Neural progenitor cell (in vitro differentiated cells): ENCODE measurements at regions not wholly inside any gene's neighbourhood (a gene's known extent, or its start where the extent isn't known, plus 50 kb on each side); places are given as distances from the start of the nearest gene placed in this dataset.

Experiments
- DNase-seq: peaks from one replicate; pipeline ENCODE4 v3.0.0-alpha.2; 2016; ENCODE audit warnings: low spot score
- H2AFZ ChIP-seq: fragments of 200-600 bp; sonication (generic); replicated peaks from 2 replicates; pipeline ENCODE4 v1.6.1; 2016; ENCODE audit warnings: antibody characterized with exemption
- H3F3A ChIP-seq: fragments of 200-600 bp; sonication (generic); 2 replicates; pipeline ENCODE4 v1.6.1; 2016; ENCODE audit warnings: antibody characterized with exemption, low read depth
- H3K27ac ChIP-seq: fragments of 200-600 bp; sonication (generic); 2 replicates; pipeline ENCODE4 v1.5.1; 2016; ENCODE audit warnings: mild to moderate bottlenecking
- H3K27me3 ChIP-seq: fragments of 200-600 bp; sonication (generic); 2 replicates; pipeline ENCODE4 v1.6.1; 2016; ENCODE audit warnings: mild to moderate bottlenecking, moderate library complexity
- H3K36me3 ChIP-seq: fragments of 200-600 bp; sonication (generic); 2 replicates; pipeline ENCODE4 v1.5.1; 2016
- H3K4me1 ChIP-seq: fragments of 200-600 bp; sonication (generic); 2 replicates; pipeline ENCODE4 v1.6.1; 2016; ENCODE audit warnings: mixed run types
- H3K4me2 ChIP-seq: fragments of 200-600 bp; sonication (generic); 2 replicates; pipeline ENCODE4 v1.6.1; 2016
- H3K4me3 ChIP-seq: fragments of 200-600 bp; sonication (generic); 2 replicates; pipeline ENCODE4 v1.5.1; 2016
- H3K79me2 ChIP-seq: fragments of 200-600 bp; sonication (generic); 2 replicates; pipeline ENCODE4 v1.6.1; 2016; ENCODE audit warnings: low read depth
- H3K9ac ChIP-seq: fragments of 200-600 bp; sonication (generic); 2 replicates; pipeline ENCODE4 v1.6.1; 2016
- H3K9me3 ChIP-seq: fragments of 200-600 bp; sonication (generic); 2 replicates; pipeline ENCODE4 v1.5.1; 2016; ENCODE audit warnings: low read depth
- H4K20me1 ChIP-seq: fragments of 200-600 bp; sonication (generic); 2 replicates; pipeline ENCODE4 v1.6.1; 2016; ENCODE audit warnings: low read depth
- H3K27ac Mint-ChIP-seq: 3 replicates; pipeline ENCODE4 v1.8.0; 2021; ENCODE audit warnings: mixed read lengths
- H3K27me3 Mint-ChIP-seq: 2 replicates; pipeline ENCODE4 v1.8.0; 2022; ENCODE audit warnings: low read depth, mild to moderate bottlenecking, inconsistent platforms, moderate library complexity, mixed read lengths; ENCODE audit not compliant: insufficient read depth
- H3K36me3 Mint-ChIP-seq: 3 replicates; pipeline ENCODE4 v1.8.0; 2021; ENCODE audit warnings: mixed read lengths
- H3K4me1 Mint-ChIP-seq: 3 replicates; pipeline ENCODE4 v1.8.0; 2021; ENCODE audit warnings: mixed read lengths
- H3K4me3 Mint-ChIP-seq: 3 replicates; pipeline ENCODE4 v1.8.0; 2021; ENCODE audit warnings: mild to moderate bottlenecking, moderate library complexity, mixed read lengths
- H3K9me3 Mint-ChIP-seq: 3 replicates; pipeline ENCODE4 v1.8.0; 2020; ENCODE audit warnings: mixed read lengths
- CTCF ChIP-seq: fragments of 200-600 bp; sonication (generic); IDR thresholded peaks from 2 replicates; pipeline ENCODE4 v1.5.1; 2017; ENCODE audit warnings: antibody characterized with exemption, mild to moderate bottlenecking
- EZH2 ChIP-seq: fragments of 200-600 bp; sonication (generic); IDR thresholded peaks from 2 replicates; pipeline ENCODE4 v1.6.1; 2017; ENCODE audit warnings: antibody characterized with exemption, mild to moderate bottlenecking, moderate library complexity
- EZH2phosphoT487 ChIP-seq: fragments of 200-600 bp; sonication (generic); IDR thresholded peaks from 2 replicates; pipeline ENCODE4 v1.6.1; 2017; ENCODE audit warnings: antibody characterized with exemption

GRCh38 chr12:124422142-124422569 lies 127.3 kb downstream of the RFLNA start:
- Histone ChIP-seq H3K9ac (no peak overlapping the region), H3F3A (no peaks in the 10 kb centered on the region), H4K20me1 (peaks cover 10% of the 10 kb centered on the region), H3K27ac (no peak overlapping the region), H2AFZ (no peak overlapping the region), H3K4me1 (peaks cover 14% of the 10 kb centered on the region), H3K79me2 (peaks cover 6% of the 10 kb centered on the region), H3K4me3 (no peak overlapping the region), H3K27me3 (no peaks in the 10 kb centered on the region), H3K36me3 (no peaks in the 10 kb centered on the region), H3K4me2 (no peak overlapping the region), H3K9me3 (no peaks in the 10 kb centered on the region)
- Mint-ChIP-seq H3K9me3 (no peaks in the 10 kb centered on the region), H3K36me3 (peaks cover 39% of the 10 kb centered on the region), H3K4me1 (peaks cover 21% of the 10 kb centered on the region), H3K4me3 (no peak overlapping the region), H3K27ac (no peak overlapping the region), H3K27me3 (peaks cover 7% of the 10 kb centered on the region)
- DNase-seq, result no peak
- TF ChIP-seq EZH2phosphoT487 (no peak), CTCF (no peak), EZH2 (no peak)

- H4K20me1 ChIP-seq, result peaks cover 9% of the 10 kb centered on the region
- Mint-ChIP-seq H3K27ac (no peak overlapping the region), H3K27me3 (peaks cover 7% of the 10 kb centered on the region), H3K4me3 (no peak overlapping the region), H3K4me1 (peaks cover 13% of the 10 kb centered on the region), H3K36me3 (peaks cover 39% of the 10 kb centered on the region), H3K9me3 (no peaks in the 10 kb centered on the region)
- no peak overlapping the region for H2AFZ ChIP-seq
- H3K27ac ChIP-seq, result no peak overlapping the region
- H3K9ac ChIP-seq, result no peak overlapping the region
- H3F3A ChIP-seq, result no peaks in the 10 kb centered on the region
- peaks cover 4% of the 10 kb centered on the region for H3K4me1 ChIP-seq
- H3K4me3 ChIP-seq, result no peak overlapping the region
- no peaks in the 10 kb centered on the region for H3K27me3 ChIP-seq
- H3K9me3 ChIP-seq, result no peaks in the 10 kb centered on the region
- peaks cover 7% of the 10 kb centered on the region for H3K79me2 ChIP-seq
- no peaks in the 10 kb centered on the region for H3K36me3 ChIP-seq
- TF ChIP-seq EZH2phosphoT487, result no peak
- TF ChIP-seq EZH2, result no peak
- TF ChIP-seq CTCF, result no peak
- H3K4me2 ChIP-seq, result no peak overlapping the region
- no peak for DNase-seq
These were observed 126.2 kb downstream of the RFLNA start for GRCh38 chr12:124420996-124421674.

GRCh38 chr12:124420041-124420995 lies 125.4 kb downstream of the RFLNA start:
- Mint-ChIP-seq H3K27ac (no peak overlapping the region), H3K27me3 (peaks cover 7% of the 10 kb centered on the region), H3K9me3 (no peaks in the 10 kb centered on the region), H3K4me1 (peaks cover 11% of the 10 kb centered on the region), H3K36me3 (peaks cover 38% of the 10 kb centered on the region), H3K4me3 (no peak overlapping the region)
- Histone ChIP-seq H3K9me3 (no peaks in the 10 kb centered on the region), H3K27ac (no peak overlapping the region), H4K20me1 (peaks cover 3% of the 10 kb centered on the region), H3K9ac (no peak overlapping the region), H3K4me2 (no peak overlapping the region), H2AFZ (no peak overlapping the region), H3F3A (no peaks in the 10 kb centered on the region), H3K79me2 (peaks cover 7% of the 10 kb centered on the region), H3K4me1 (no peaks in the 10 kb centered on the region), H3K36me3 (no peaks in the 10 kb centered on the region), H3K4me3 (no peak overlapping the region), H3K27me3 (no peaks in the 10 kb centered on the region)
- TF ChIP-seq EZH2 (no peak), CTCF (no peak)
- DNase-seq, result no peak
